ENCODE measurements at regions not wholly inside any gene's neighbourhood (a gene's known extent, or its start where the extent isn't known, plus 50 kb on each side); places are given as distances from the start of the nearest gene placed in this dataset.
"Not testable (repeated sequence)": the region's sequence is repeated elsewhere in the genome, so short reads cannot be mapped to it uniquely, and the experiment has no call there.

DNA sequence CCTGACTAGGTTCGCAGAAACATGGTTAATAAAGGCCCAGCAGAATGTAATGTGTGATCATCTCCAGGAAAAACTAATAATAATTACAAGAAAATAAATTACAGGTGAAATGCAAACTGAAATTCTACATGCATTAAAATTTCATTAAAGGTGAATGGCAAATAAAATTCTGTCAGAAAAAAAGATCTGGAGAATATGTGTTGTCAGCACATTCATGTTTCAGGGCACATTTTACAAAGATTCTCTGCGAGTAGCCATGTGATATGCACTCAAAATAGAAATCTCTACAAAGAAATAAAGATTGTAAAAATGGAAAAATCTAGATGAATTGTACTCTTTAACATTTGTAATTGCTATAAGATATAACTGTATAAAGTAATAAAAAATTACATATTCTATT lies 765.2 kb downstream of the TMEM121 start:
- DNase-seq = no peak

DNA sequence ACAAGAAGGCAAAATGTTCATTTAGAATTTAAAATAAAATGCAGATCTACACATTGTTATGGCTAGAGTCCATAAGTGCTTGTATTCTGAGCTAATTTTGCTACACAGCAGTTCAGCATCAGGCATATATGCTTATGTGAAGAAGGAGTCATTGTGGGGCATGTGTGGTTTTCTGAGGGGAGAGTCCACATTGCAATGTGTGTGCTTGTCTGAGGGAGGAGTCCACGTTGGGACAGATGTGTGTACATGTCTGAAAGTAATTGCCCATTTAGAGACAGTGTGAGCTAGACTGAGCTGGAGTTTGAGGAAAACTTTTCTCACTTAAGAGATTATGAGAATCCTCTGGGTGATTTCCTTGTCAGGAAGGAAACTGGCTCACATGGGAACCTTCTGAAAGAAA lies 767.9 kb downstream of the TMEM121 start:
- DNase-seq = no peak

DNA sequence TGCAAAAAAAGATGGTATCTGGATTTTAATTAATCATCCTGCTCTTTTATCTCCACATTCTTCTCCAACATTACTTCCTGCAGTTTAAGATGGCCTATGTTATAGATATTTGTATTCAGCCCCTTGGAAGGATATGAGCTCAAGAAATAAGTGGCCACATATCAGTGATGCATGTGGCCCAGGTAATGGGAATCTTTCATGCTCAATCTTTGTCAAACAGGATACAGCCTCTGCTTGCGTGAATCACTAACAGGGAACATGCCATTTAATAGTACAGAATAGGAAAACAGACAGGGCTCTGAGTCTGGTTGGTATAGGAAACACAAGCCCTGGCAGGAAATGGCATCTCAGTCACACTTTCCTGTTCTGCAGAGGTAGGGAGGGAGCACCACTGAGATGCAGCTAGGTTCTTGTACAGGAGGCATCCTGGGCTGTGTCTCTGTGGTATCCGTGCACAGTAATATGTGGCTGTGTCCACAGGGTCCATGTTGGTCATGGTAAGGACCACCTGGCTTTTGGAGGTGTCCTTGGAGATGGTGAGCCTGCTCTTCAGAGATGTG lies 774.6 kb downstream of the TMEM121 start:
- not testable (repeated sequence) for DNase-seq

DNA sequence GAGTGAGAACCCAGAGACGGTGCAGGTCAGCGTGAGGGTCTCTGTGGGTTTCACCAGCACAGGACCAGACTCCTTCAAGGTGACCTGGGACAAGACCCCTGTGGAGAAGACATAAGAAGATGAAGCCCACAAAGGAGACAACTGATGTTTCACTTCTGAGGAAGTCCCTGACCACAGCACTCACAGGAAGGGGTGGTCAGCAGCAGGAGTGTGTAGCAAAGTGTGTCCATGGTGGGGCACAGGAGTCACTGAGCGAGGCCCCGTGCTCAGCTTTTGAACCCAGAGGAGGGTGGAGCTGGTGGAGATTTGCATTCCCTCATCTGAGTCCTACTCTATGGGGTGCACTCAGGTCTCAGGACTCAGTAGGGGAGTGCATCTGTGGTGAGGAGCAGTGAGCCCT lies 775.2 kb downstream of the TMEM121 start:
- not testable (repeated sequence) for DNase-seq

DNA sequence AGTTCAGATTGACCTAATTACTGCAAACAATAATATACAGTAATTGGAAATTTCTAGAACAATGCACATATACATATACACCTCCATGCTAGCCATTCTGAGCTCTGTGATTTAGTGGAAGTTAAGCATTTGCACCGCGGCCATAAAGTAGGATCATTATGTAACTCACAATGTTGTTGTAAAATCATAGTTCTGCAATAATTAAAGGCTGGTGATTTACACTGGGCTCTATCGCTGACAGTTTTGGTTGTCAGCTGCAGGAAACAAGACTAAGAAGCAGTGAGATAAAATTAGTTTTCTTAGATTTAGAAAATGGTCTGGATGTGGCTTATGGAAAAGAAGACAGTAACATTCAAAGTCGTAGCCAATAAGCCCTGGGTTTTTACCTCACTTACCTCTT lies 776.3 kb downstream of the TMEM121 start:
- DNase-seq = no peak

DNA sequence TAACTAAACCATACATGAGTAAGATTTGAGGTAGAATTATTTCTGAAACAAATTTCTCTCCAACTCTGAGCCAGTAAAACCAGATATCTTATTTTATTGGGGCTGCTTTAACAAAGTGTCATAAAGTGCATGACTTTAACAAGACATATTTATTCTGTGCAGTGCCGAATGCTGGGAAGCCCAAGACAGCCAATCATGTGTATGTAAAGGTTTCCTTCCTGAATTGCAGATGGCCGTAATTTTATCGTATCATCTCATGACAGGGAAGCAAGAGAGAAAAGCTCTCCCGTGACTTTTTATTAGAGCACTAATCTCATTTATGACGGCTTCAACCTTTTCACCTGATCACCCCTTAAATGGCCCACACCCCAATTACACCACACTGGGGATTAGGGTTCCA lies 777.9 kb downstream of the TMEM121 start:
- no peak for DNase-seq

DNA sequence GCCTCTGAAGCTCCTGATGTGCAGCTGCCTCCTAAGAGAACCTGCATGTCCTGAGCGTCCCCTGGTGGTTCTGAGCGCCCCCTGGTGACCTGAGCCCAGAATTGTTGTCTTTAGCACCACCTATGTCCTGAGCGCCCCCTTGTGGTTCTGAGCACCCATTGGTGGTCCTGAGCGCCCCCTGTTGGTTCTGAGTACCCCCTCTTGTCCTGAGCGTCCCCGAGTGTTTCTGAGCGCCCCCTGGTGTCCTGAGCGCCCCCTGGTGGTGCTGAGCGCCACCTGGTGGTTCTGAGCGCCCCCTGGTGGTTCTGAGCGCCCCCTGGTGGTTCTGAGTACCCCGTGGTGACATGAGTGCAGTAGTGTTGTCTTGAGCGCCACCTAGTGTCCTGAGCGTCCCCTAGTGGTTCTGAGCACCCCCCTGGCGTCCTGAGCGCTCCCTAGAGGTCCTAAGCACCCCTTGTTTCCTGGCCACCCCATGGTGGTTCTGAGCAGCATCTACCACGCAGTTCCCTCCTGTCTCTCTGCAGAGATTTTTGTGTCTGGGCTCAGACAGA lies 782.5 kb downstream of the TMEM121 start:
- DNase-seq = no peak

DNA sequence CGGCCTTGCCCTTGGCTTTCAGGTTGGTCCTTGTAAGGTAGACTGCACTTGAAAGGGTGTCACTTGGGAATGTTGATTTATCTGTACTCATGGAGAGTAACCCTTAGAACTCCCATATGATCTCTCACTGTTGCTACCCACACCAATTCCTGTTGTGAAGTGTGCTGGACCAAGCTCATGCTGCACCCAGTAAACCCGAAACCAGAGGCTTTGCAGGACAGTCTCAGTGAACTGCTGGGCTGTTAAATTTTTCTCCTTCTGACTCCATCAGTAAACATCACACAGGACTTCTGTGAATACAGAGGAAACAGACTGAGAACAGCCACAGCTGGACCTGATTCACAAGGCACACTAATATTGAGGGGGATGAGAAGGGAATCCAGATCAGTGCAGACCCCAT lies 783.0 kb downstream of the TMEM121 start:
- DNase-seq = no peak

DNA sequence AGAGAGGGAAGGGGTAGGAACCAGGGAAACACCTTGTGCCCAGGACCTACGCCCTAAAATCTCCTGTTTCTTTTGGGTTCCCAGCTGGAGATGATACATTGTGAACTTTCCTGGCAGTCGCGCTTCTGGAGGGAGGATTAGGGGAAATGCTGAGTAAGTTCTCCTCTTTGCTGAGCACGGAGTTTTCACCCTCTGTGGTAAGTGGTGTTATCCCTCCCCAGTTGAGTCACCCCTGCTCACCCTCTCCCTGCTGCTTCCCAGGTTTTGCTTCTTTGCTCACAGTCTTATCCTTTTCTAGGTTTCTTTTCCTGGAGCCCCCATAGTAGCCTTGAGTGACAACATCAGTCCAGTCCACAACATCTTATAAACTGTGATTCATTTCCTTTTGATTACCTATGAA lies 789.1 kb downstream of the TMEM121 start:
- DNase-seq = no peak

DNA sequence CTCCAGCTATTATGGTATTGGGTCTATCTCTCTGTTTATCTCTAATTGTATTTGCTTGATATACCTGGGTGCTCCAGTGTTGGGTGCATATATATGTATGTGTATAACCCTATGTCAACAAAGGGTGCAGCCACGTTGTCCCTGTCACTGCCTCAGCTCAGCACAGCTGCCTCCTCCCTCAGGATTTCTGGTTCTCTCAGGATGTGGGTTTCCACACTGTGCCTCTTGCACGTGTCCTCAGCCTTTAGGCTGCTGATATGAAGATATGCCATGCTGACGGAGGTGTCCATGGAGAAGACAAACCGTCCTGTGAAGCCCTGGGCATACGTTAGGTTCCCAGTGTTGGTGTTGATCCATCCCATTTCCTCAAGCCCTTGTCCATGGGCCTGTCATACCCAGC lies 791.2 kb downstream of the TMEM121 start:
- DNase-seq = no peak

DNA sequence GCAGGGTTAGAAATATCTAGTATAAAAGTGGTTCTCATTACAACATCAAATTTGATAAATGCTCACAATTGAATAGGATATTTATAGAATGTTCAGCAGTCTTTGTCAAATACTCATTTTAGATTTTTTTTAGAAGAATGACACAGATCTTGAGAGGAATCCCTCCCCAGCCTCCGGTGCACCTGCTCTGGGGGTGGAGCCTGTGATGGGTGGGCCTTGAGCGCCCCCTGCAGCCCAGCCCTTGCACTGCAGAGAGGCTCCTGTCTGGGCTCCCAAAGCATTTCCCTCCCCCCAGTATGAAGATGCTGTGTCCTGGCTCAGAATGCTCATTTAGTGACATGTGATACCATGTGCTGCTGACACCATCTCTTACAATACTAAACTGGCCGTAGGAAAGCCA lies 792.3 kb downstream of the TMEM121 start:
- DNase-seq = no peak

DNA sequence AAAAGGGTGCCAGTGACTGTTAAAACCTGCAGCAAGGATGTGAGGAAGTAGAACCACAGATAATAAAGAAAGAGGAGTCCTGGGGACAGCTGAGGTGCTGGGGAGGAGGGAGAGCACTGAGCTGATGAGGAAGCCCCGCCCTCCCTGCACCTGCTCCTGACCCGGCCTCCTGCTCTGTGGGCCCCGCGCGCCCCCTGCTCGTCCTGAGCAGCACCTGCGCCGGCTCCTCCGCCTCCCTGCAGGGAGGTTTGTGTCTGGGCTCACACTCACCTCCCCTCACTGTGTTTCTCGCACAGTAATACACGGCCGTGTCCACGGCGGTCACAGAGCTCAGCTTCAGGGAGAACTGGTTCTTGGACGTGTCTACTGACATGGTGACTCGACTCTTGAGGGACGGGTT lies 797.6 kb downstream of the TMEM121 start:
- not testable (repeated sequence) for DNase-seq

DNA sequence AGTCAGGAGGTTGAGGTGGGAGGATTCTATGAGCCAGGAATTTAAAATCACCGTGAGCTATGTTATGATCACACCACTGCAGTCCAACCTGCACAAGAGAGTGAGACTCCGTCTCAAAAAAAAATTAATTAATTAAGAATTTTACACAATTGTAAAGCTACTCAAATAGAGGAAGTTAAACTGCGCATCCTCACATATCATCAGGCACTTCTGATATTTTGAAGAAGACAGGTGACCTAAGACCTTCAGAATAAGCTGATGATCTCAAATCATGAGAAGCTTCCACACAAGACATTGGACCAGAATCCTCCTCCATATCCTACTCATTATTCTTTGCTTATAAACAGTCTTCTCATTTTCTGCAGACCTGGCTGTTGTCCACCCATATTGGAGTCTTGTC lies 800.9 kb downstream of the TMEM121 start:
- DNase-seq = no peak

DNA sequence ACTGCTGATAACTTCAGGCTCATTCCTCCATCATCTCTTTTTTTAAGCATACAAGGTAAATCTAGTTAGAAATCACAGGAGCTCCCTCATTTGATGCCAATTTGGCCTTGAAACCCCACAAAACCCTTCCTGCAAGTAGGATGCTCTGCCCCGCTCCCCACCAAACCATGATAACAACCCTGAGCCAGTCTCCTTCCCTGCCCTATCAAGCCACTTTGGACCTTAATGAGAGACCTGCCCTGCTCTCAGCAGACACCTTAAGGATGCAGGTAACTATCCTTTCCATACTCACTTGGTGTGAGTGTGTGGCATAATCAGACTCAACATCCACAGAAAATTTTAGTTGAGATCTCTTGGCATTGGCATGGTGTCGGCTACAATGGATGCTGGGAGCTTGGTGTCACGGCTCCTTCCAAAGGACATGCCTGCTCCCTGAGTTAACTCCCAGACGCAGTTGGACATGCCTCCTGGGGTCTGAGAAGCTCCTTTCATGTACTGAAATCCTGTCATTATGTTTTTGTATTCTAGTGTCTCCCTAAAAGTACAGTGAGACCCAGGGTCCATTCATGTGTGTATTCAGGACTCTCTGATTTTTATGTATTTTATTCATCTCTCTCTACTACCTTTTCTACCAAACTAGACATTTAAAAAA lies 801.4 kb downstream of the TMEM121 start:
- DNase-seq = not testable (repeated sequence)

DNA sequence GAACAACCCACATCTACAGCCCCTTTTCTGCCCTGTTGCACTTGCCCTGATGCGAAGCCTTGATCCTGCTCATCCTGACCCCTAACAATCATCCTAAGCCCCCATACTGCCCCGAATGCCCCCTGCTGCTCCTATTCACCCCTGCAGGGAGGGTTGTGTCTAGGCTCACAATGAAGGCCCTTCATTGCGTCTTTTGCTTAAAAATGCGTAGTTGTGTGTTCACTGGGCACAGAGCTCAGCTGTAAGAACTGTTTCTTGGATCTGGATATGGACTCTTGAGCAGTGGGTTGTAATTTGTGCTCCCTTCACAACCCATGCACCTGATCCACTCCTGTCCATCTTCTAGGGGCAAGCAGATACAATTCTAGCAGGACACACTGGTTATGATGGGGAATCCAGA lies 802.9 kb downstream of the TMEM121 start:
- not testable (repeated sequence) for DNase-seq

DNA sequence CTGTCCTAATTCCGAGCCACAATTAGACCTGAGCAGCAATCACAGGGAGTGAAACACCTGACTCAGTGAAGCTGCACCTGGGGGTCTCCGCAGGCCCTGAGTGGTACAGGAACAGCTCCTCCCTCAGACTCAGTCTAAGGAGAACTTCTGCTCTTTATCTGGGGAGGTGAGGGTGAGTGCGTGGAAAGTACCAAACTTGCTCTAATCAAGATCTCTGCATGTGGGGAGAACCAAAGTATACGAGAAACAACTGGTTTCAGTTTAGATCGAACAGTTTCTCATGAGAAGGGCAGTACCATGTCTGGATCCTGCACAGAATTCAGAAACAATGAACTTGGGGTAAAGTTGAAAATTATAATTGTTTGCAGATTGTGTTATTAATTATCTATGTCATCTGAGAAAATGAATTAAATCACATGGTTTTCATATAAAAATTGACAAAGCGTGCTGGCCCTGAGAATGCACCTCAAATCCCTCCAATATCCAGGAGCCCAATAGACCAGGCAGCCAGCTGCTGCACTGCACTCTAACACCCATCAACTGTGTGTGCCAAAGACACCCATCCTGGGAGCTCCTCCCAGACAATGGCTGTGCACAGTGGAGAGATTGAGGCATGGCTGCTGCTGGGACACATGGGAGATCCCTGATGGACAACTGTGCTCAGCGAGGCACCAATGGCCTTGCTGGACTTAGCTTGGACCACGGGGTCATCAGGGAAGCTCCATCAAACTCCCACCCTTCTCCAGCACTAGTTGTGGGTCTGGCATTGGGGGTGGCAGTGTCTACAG lies 803.8 kb downstream of the TMEM121 start:
- DNase-seq = not testable (repeated sequence)

DNA sequence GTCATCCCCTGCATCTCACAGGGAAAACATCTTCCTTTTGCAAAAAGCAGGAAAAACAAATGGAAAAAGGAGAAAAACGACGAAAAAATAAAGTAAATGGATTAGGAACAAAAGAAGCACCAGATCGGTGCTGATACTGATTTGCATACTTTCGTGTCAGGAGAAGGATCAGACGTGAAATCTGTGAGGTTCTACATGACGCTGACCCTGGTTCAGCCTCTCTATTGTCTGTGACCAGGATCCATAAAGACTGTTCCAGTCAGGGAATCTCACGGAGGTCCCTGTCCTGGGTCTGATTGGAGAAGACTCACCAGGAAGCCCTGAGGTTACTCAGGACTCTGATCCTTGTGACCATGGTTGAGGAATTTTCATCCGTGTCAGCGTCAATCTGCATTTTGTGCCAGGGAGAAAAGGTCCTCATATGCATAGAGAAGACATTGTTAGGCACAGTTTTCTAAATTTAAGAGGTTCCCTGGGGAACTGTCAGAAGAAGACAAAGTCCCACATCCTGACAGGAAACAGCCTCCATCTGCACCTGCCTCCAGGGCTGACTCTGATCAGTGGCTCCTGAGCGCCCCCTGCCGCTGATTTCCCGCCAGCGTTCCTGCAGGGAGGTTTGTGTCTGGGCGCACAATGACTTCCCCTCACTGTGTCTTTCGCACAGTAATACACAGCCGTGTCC lies 808.2 kb downstream of the TMEM121 start:
- not testable (repeated sequence) for DNase-seq

DNA sequence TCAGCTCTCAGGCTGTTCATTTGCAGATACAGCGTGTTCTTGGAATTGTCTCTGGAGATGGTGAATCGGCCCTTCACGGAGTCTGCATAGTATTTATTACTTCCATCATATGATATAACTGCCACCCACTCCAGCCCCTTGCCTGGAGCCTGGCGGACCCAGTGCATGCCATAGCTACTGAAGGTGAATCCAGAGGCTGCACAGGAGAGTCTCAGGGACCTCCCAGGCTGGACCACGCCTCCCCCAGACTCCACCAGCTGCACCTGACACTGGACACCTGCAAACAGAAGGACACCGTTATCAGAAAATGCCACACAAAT lies 808.7 kb downstream of the TMEM121 start:
- DNase-seq = not testable (repeated sequence)

DNA sequence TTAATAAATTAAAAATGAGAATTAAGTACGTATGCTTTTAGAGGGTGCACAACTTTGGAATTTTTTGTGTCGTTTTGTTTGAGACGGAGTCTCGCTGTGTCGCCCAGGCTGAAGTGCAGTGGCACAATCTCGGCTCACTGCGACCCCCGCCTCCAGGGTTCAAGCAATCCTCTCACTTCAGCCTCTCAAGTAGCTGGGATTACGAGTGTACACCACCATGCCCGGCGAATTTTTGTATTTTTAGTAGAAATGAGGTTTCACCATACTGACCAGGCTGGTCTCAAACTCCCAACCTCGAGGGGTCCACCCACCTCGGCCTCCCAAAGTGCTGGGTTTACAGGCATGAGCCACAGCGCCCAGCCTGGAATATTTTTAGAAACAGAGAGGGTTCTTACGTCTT lies 812.4 kb downstream of the TMEM121 start:
- DNase-seq = not testable (repeated sequence)

DNA sequence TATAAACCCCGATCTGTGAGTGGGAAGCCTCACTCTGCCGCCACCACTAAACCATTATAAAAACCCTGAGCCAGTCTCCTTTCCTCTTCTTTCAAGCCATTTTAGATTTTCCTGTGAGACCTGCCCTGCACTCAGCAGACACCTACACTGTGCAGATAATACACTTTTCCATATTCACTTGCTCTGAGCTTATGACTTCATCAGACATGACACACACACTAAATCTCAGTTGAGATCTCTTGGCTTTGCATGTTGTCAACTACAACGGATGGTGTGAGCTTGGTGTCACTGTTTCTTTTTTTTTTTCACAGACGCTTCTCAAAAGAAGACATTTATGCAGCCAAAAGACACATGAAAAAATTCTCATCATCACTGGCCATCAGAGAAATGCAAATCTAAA lies 814.3 kb downstream of the TMEM121 start:
- not testable (repeated sequence) for DNase-seq

DNA sequence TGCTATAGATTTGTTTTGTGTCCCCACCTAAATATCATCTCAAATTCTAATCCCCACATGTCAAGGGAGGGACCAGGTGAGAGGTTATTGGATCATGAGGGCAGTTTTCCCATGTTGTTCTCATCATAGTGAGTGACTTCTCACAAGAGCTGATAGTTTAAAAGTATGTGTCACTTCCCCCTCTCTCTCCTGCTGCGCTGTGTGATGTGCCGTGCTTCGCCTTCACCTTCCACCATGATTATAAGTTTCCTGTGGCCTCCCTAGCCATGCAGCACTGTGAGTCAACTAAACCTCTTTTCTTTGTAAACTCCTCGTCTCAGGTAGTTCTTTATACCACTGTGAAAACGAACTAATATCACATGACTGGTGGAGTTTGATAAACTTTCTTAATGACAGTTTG lies 814.8 kb downstream of the TMEM121 start:
- DNase-seq = not testable (repeated sequence)

DNA sequence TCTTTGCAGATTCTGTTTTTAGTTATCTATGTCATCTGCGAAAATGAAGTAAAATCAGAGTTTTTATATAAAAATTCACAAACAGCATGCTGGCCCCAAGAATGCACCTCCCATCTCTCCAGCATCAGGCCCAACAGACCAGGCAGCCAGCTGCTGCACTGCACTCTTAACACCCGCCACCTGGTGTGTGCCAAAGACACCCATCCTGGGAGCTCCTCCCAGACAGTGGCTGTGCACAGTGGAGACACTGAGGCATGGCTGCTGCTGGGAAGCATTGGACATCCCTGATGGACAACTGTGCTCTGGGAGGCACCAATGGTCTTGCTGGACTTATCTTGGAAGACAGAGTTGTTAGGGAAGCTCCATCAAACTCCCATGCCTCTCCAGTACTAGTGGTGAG lies 817.2 kb downstream of the TMEM121 start:
- DNase-seq = no peak

DNA sequence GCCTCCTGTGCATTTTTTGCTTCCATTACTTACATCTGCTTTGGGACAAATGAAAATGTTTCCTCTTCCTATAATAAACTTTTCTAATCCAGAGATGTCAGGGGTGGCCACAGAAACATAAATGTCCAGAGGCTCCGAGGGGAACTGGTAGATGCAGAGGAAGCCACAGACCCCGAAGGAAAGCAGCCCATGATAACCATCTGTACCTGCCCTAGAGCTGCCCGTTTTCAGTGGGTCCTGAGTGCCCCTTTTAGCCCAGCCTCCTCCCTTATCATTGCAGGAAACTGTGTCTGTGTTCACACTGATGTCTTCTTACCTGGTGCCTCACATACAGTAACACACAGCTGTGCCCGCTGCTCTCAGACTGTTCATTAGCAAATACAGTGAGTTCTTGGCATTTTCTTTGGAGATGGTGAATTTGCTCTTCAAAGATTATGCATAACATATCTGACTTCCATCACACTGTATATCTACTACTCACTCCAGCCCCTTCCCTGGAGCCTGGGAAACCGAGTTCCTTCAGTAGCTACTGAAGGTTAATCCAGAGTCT lies 817.8 kb downstream of the TMEM121 start:
- not testable (repeated sequence) for DNase-seq
